ENCODE measurements at regions not wholly inside any gene's neighbourhood (a gene's known extent, or its start where the extent isn't known, plus 50 kb on each side); places are given as distances from the start of the nearest gene placed in this dataset.

GRCh38 chr22:49540913-49541692, 286.6 kb downstream of the BRD1 start:
- FAIRE-seq = no peak

DNA sequence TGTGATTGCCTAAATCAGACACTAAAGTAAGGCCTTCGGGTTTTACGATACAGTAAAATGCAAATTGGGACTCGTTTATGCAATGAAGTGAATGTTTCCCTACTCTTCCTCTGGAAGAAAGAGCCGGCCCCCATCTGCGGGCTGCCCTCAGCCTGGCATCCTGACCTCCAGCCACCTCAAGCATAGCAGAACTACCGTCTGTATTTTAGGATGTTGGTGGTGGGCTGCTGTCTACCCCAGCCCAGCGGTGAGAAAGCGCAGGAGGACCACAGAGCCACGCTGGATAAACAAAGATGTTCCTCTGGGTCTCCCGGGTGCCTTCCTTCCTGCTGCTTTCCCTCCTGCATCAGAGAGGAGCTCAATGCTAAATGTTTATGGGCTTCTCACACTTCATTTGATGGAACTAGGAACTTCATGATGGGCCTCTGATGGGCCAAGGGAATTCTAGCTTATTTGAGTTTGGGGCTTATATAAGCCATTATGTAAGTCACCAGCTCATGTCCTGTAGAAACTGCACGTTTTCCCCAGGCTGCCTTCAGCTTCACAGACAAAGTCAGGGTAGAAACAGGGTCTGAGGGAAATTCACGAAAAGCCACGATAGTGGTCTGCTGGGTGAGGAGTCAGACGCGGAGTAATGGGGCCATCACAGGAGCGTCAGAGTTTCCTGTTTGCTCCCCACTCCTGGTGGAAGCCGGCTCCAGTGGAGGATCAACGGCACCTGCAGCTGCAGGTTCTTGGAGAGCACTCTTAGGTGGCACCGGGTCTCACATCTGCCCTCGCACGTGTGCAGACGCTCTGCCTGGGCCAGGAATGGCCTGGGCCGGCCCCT, 287.4 kb downstream of the BRD1 start:
- FAIRE-seq = no peak

DNA sequence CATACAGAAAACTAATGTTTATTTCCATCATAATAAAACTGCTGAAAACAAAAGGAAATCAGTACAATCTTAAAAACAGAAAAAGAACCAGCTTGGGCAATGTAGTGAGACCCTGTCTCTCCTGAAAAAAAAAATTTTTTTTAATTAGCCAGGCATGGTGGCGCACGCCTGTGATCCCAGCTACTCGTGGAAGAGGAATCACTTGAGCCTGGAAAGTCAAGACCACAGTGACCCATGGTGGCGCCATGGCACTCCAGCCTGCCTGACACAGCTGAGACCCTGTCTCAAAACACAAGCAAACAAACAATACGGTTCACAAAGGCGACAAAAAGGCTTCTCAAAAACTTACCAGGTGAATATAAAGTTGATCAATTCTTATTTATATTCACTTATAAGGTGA, 289.7 kb downstream of the BRD1 start:
- no peak for FAIRE-seq

DNA sequence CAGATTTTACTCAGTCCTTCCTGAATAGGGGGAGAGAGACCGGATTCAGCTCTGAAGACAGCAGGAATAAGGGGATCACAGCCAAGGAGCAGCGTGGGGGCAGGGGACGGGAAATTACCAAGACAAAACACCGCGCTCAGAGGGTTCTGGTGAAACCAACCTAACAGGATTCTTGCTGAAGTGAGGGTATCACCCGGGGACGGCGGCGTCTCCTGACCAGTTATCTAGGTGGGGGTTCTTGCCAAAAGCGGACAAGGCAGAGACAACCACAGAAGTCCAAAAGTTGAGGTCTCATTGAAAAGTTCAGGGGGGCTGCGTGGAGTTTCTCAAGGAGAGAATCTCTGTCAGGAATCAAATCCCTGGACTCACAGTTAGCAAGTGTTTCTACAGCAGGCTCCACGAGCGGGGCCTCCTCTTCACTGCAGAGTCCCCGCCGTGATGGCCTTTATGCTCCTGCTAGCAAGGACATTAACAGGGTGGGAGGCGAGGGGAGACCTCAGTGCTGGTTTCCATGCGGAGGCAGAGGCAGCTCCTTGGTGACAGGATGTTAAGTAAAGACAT, 291.0 kb downstream of the BRD1 start:
- no peak for FAIRE-seq

GRCh38 chr22:49535527-49536125, 292.0 kb downstream of the BRD1 start:
- FAIRE-seq = no peak

- no peak for FAIRE-seq
Measured at GRCh38 chr22:49535126-49535525, 292.5 kb downstream of the BRD1 start.

DNA sequence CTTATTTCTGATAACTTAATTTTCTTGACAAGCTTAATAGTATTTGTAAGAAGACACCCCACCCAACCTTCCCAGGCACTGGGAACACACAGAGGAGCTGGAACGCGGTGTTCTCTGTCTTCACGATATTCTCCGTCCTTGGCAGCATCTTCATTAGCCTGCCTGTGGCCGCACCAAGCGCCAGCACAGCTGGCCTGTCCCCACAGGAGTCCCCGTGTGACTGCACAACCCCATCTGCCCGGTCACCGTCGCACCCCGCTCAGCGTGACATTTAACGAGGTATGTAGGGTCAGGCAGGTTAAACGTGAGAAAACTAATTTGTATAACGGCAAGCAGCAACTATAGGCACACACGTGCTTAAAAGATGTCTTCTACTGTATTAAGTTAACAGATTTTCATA, 293.3 kb downstream of the BRD1 start:
- no peak for FAIRE-seq

- FAIRE-seq = no peak
Measured at GRCh38 chr22:49533886-49534285, 293.8 kb downstream of the BRD1 start.

GRCh38 chr22:49532869-49533802, 294.5 kb downstream of the BRD1 start:
- no peak for FAIRE-seq

DNA sequence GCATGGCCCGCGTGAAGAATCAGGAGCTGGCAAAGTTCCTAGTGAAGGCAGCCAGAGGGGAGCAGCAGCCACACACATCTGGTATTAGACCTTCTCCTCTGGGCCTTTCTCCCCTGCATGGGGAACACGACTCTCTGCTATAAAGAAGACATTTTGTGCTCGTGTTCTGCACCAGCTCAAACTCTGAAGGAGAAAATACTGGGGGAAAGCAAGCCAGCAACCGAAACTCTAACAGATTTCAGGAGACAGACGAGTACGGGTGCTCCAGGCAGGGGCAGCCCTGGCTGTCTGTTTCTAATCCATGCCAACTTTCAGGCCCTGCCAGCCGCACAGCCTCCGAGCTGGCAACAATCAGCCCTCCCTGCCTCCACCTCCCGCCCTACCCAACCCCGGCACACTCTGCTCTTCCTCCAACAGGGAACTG, 296.3 kb downstream of the BRD1 start:
- no peak for FAIRE-seq

DNA sequence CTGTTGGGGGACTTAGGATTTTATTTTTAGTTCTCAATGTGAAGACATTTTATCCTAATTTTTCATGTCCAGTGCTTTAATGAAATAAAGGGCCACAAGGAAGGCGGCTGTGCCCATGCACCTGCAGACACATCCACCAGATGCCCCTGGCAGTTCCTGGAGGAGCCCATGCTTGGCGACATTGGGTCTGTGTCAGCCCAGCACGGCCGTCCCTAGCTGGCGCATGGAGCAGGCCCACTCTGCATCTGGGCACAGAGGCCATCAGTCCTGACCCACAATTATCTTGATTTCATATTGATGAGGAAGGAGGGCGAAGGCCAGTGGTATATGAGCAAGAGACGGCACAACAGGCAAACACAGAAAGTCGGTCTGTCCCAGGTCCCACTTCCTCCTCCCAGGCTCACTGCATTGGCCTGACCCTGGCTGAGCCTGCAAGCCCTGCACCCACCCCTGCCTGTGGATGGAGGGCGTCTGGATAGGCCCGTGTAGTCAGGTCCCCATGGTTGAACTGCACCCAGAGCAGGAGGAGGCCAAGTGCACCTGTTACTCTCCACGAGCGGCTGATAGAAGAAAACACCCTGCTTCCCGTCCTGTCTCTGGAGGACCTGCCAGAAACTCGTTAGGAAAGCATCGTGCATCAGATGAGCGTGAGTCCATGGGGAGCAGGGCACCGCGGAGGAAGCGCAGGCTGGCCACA, 296.9 kb downstream of the BRD1 start:
- no peak for FAIRE-seq

DNA sequence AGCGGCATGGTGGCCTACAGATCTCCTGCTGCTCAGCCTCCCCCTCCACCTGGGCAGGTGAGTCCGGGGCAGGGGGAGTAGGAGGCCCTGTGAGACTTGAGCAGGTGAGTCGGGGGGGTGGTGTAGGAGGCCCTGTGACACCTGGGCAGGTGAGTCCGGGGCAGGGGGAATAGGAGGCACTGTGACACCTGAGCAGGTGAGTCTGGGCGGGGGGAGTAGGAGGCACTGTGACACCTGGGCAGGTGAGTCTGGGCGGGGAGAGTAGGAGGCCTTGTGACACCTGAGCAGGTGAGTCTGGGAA, 299.3 kb downstream of the BRD1 start:
- no peak for FAIRE-seq

GRCh38 chr22:49527611-49528419, 299.9 kb downstream of the BRD1 start:
- FAIRE-seq = no peak

DNA sequence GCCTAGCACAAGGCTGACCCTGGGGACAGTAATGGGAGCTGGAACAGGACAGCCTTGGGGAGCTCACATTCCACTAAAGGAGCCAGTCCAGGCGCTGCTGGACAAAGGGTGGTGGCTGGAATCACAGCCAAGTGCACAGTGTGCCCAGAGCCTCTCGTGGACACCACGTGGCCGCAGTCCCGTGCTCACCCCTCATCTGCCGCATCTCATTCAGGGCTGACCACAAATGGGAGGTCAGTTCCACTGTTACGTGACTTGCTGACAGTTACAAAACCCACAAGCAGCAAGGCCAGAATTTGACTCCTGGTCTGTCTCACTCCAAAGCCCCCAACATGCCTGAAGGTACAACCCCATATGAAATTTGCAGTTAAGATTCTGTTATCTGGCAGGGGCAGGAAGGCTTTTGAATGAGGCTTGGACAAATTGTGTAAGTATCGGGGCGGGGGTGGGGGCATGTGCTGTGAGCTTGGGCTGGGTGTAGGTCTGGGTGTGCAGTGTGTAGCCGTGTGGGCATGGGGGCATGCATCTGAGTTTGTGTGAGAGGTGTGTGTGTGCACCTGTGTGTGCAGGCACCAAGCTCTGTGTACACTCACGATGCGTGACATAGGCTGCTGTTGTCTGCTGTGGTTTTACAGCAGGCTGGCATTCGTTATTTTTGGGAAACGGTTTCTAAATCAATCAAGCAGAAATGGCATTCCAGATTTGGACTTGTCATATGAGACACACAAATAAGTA, 301.7 kb downstream of the BRD1 start:
- FAIRE-seq = no peak

- no peak for FAIRE-seq
Measured at GRCh38 chr22:49525360-49525759, 302.3 kb downstream of the BRD1 start.

- no peak for FAIRE-seq
Measured at GRCh38 chr22:49524362-49524761, 303.3 kb downstream of the BRD1 start.

- FAIRE-seq = no peak
Measured at GRCh38 chr22:49523374-49524008, 304.2 kb downstream of the BRD1 start.

GRCh38 chr22:49522582-49523373, 304.9 kb downstream of the BRD1 start:
- no peak for FAIRE-seq

- FAIRE-seq = no peak
Measured at GRCh38 chr22:49521787-49522224, 305.9 kb downstream of the BRD1 start.
